ENCODE measurements at regions not wholly inside any gene's neighbourhood (a gene's known extent, or its start where the extent isn't known, plus 50 kb on each side); places are given as distances from the start of the nearest gene placed in this dataset.

DNA sequence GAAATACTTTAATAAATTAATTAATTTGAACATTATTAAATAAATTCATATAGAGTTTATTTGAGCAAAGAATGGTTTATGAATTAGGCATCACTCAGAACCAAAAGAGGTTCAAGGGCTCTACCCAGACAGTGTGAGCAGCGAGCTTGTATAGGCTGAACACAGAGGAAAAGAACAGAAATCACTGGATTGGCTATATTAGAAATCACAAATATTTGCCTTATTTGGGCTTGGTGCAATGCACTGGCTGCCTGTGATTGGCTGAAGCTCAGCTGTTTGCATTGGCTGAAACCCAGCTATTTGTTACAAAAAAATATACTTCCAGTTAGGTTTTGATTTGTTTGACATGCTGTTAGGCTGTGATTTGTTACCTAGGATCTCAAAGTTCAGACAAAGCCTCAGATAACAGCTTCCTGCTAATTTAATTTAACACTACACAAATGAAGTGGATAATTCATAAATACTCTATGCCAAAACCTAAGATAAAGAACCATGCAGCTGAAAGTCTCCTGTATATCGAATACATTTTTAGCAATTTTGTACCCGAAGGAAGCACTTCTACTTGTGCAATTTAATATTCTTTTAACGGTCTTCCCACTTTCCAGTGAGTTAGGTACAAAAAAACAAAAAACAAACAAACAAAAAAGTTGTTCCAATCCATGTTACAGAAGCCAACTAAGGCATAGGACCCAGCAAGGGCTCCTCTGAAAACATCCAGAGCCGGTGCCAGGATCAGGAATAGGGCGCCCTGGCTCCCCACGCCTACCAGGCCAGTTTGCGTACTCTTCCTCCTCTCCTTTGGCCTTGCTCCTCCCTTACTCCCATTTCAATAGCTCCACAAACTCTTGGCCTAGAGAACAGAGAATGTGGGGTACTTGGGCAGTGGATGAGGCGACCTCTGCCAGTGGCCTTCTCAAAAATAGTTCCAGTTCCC lies 179.1 kb downstream of the DUSP10 start:
- TF ChIP-seq POLR2AphosphoS5 (IDR thresholded peaks at IDR 0.05) (no peak), CTCF (IDR thresholded peaks at IDR 0.05 in 8 of 11, conservative IDR thresholded peaks at IDR 0.05 in 3 of 11) (no peak), POLR2A (IDR thresholded peaks at IDR 0.05) (no peak)

Data from spleen (tissue), 7 donors.